GM21447 (cell line): ENCODE measurements at regions not wholly inside any gene's neighbourhood (a gene's known extent, or its start where the extent isn't known, plus 50 kb on each side); places are given as distances from the start of the nearest gene placed in this dataset.

Experiments used
- ATAC-seq: cut with Tn5 transposase; IDR thresholded peaks from one replicate; pipeline ENCODE4 v1.9.1; 2021; ENCODE audit not compliant: unreplicated experiment

GRCh38 chr9:109880276-109881169, 100.5 kb downstream of the PALM2AKAP2 start:
- ATAC-seq, result peak; percentile 72

- no peak for ATAC-seq
Measured at GRCh38 chr9:109883623-109884022, 103.6 kb downstream of the PALM2AKAP2 start.

GRCh38 chr9:109886041-109886440, 106.0 kb downstream of the PALM2AKAP2 start:
- ATAC-seq, result no peak

- no peak for ATAC-seq
Measured at GRCh38 chr9:109886617-109887016, 106.6 kb downstream of the PALM2AKAP2 start.

DNA sequence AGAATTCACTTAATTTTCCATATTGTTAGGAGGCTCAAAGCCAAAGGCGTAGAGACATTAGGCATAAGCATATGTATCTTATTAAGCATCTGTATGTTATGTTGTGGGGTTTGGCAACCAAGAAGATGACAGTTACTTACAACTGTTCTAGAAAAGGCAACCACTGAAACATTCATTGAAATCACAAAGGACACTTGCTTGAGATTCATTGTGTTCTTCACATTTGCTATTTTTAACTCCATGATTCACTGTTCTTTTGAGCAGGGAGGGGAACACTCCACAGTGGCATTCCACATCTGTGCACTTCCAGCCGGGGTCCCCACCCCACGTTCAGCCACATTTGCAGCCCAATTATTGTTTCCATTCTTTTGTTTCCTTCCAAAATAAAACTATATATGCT, 107.1 kb downstream of the PALM2AKAP2 start:
- no peak for ATAC-seq

- no peak for ATAC-seq
Measured at GRCh38 chr9:109888695-109889094, 108.7 kb downstream of the PALM2AKAP2 start.

DNA sequence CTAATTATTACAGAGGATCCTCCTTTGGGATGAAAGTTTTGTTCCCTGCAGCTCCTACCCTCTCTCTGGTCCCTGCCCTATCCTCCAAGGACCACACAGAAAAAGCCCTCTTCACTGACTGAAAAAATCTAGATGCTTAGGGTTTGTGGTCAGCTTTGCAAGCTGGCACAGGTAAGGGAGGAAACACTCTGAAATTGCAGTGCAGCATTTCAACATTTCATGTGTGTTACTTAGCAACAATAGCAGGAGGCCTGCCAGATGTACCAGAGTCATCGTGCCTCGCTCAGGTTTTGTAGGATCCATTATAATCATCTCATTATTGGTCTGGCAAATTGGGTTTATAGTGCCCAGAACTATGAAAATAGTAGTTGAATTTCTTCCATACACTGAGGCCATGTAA, 109.5 kb downstream of the PALM2AKAP2 start:
- ATAC-seq, result no peak

DNA sequence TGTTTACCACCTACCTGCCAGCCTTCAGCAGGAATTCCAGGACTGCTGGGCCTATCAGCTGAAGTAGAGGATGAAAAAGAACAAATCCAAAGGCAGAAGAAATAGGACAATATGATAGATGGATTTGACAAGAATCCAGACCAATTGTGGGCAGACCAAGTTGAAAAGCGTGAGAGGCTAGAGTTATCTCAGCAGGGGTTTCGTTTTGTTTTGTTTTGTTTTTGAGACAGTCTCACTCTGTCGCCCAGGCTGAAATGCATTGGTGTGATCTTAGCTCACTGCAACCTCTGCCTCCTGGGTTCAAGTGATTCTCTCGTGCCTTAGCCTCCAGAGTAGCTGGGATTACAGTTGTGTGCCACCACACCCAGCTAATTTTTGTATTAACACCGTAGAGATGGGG, 113.2 kb downstream of the PALM2AKAP2 start:
- peak; percentile 49 for ATAC-seq

DNA sequence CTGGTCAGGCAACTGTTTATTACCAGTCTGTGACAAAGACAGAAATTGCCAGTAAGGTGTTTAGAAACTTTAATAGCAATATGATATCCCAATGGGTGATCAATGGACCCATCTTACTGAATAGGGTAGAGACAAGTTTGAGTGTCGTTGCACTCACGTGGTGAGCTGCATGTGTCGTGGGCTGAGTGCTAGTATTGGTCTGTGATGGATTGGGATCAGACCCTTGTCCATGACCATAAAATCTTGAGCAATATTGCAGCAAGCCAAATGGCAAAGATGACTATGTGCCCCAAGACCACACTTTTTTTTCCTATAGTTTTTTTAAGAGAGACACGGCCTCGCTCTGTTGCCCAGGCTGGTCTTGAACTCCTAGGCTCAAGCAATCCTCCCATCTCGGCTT, 114.5 kb downstream of the PALM2AKAP2 start:
- no peak for ATAC-seq

- ATAC-seq, result peak; percentile 72
Measured at GRCh38 chr9:109894921-109895758, 115.1 kb downstream of the PALM2AKAP2 start.

- no peak for ATAC-seq
Measured at GRCh38 chr9:109901201-109901600, 121.2 kb downstream of the PALM2AKAP2 start.

- ATAC-seq, result peak; percentile 37
Measured at GRCh38 chr9:109903515-109904138, 123.6 kb downstream of the PALM2AKAP2 start.

DNA sequence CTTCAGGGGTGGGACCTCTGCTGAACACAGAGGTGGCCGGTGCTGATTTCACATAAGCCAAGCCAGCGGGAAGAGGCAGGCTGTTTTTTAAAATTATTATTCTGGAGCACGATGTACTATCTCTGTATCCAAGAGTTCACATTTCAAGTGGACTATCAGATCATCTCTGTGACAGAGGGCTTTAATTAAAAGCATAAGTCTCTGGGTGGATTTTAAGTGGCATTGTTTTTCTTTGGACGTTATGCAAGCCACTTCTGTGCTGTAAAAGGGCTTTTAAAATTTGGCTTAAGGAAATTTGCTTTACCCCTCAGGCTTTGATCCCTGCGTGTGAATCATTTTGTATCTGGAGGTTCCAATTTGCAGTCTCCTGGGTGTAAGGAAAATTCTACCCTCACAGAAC, 124.7 kb downstream of the PALM2AKAP2 start:
- no peak for ATAC-seq

GRCh38 chr9:109905472-109905871, 125.5 kb downstream of the PALM2AKAP2 start:
- ATAC-seq, result no peak

DNA sequence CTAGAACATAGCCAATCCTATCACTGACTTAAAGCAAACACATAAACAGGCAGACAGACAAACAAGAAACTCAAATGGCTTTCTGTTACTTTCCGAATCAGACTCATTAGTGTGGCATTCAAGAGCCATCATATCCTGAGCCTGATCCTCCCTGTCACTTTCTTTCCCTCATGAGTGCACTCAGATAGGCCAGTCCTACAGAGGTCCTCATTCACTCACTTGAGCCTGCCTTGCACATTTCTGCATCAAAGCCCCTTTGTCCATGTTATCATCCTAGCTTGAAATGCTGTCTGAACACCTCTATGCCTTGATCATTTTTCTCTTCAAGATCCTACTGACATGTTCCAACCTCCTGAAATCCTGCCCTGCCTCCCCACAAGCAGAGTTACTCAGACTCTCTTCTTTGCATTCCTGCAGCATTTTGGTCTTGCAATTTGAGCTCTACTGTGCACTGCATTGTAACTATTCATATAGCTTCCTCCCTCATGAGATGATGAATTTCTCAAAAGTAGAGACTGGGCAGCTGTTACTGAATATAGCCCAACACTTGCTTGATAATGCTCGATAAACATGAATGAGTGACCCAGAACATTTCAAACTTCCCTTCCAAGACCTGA, 126.9 kb downstream of the PALM2AKAP2 start:
- ATAC-seq, result no peak

- peak; percentile 78 for ATAC-seq
Measured at GRCh38 chr9:109907400-109907799, 127.4 kb downstream of the PALM2AKAP2 start.

GRCh38 chr9:109907810-109908458, 127.9 kb downstream of the PALM2AKAP2 start:
- ATAC-seq, result peak; percentile 5

GRCh38 chr9:109908459-109909390, 128.7 kb downstream of the PALM2AKAP2 start:
- no peak for ATAC-seq
